ENCODE measurements at regions not wholly inside any gene's neighbourhood (a gene's known extent, or its start where the extent isn't known, plus 50 kb on each side); places are given as distances from the start of the nearest gene placed in this dataset.

- TF ChIP-seq CREB5 (CRISPR knock-in tag; IDR thresholded peaks at IDR 0.05; ENCODE audit: low read depth) (no peak), PPARA (CRISPR knock-in tag; IDR thresholded peaks at IDR 0.05; ENCODE audit: borderline replicate concordance) (no peak), ESRRG (CRISPR knock-in tag; IDR thresholded peaks at IDR 0.05) (no peak), ZNF565 (CRISPR knock-in tag; conservative IDR thresholded peaks at IDR 0.05; ENCODE audit: low read depth) (no peak), PATZ1 (CRISPR knock-in tag; IDR thresholded peaks at IDR 0.05; ENCODE audit: borderline replicate concordance) (no peak), GLIS3 (CRISPR knock-in tag; IDR thresholded peaks at IDR 0.05) (no peak), ARNTL (CRISPR knock-in tag; IDR thresholded peaks at IDR 0.05; ENCODE audit: borderline replicate concordance, low read depth) (no peak), BACH2 (CRISPR knock-in tag; IDR thresholded peaks at IDR 0.05; ENCODE audit: borderline replicate concordance) (no peak), POU6F1 (CRISPR knock-in tag; IDR thresholded peaks at IDR 0.05; ENCODE audit: borderline replicate concordance, low read depth) (no peak), ISL1 (CRISPR knock-in tag; IDR thresholded peaks at IDR 0.05) (no peak), ZFP30 (CRISPR knock-in tag; IDR thresholded peaks at IDR 0.05) (no peak)
These were observed 306.3 kb upstream of the RGS18 start for GRCh38 chr1:191851799-191852595.

All from SK-N-SH treated with all-trans-retinoic acid at 6 μM for 48 hours (cell line).